ENCODE measurements at regions not wholly inside any gene's neighbourhood (a gene's known extent, or its start where the extent isn't known, plus 50 kb on each side); places are given as distances from the start of the nearest gene placed in this dataset.

- no peak overlapping the region for H3K4me2 ChIP-seq (ENCODE audit: control insufficient read depth, extremely low read depth, insufficient read depth, low read depth, low read length)
- H3K27me3 ChIP-seq (ENCODE audit: control insufficient read depth, extremely low read depth, insufficient read depth, low read length) = no peaks in the 10 kb centered on the region
- H3K4me3 ChIP-seq (ENCODE audit: control insufficient read depth in 2 of 3, extremely low read depth in 1 of 3, insufficient read depth in 2 of 3, low read depth in 1 of 3, low read length in 3 of 3) = no peak overlapping the region
- H3K36me3 ChIP-seq (ENCODE audit: control insufficient read depth in 2 of 2, extremely low read depth in 1 of 2, insufficient read depth in 2 of 2, low read length in 2 of 2) = no peaks in the 10 kb centered on the region
- DNase-seq (ENCODE audit: low read depth, low spot score) (no peak), FAIRE-seq (no peak)
- H3K9me3 ChIP-seq (ENCODE audit: control insufficient read depth, low read depth, low read length) = no peaks in the 10 kb centered on the region
- no peak for TF ChIP-seq EZH2 (IDR thresholded peaks at IDR 0.05; ENCODE audit: low read length)
- TF ChIP-seq CTCF (optimal IDR thresholded peaks at IDR 0.05 in 1 of 3, IDR thresholded peaks at IDR 0.05 in 1 of 3, conservative IDR thresholded peaks at IDR 0.05 in 1 of 3; ENCODE audit: extremely low read depth in 1 of 3, insufficient read depth in 2 of 3, low read length in 3 of 3) = no peak
- H2AFZ ChIP-seq (ENCODE audit: control insufficient read depth, low read length) = no peak overlapping the region
- H3K4me1 ChIP-seq (ENCODE audit: control insufficient read depth, extremely low read depth, insufficient read depth, low read length) = no peaks in the 10 kb centered on the region
- no peaks in the 10 kb centered on the region for H3K79me2 ChIP-seq (ENCODE audit: control insufficient read depth, insufficient read depth, low read length)
- no peaks in the 10 kb centered on the region for H4K20me1 ChIP-seq (ENCODE audit: control insufficient read depth, extremely low read depth, insufficient read depth, low read length)
- no peak overlapping the region for H3K9ac ChIP-seq (ENCODE audit: control insufficient read depth, extremely low read depth, insufficient read depth, low read length)
- dilution Hi-C loops (cut with MboI; ENCODE audit: extremely low pct_ligation_motif_present, low sequenced_read_pairs) = no loop called here
- H3K27ac ChIP-seq (ENCODE audit: control insufficient read depth, insufficient read depth, low read length) = no peak overlapping the region
- no peaks in the 10 kb centered on the region for H3K9me1 ChIP-seq (ENCODE audit: control insufficient read depth, extremely low read depth, insufficient read depth, low read length)
Measured at GRCh38 chr10:56593120-56593519, 232.1 kb upstream of the ZWINT start.

GRCh38 chr10:56586461-56586891, 225.4 kb upstream of the ZWINT start:
- Histone ChIP-seq H3K36me3 (ENCODE audit: control insufficient read depth in 2 of 2, extremely low read depth in 1 of 2, insufficient read depth in 2 of 2, low read length in 2 of 2) (no peaks in the 10 kb centered on the region), H3K9me3 (ENCODE audit: control insufficient read depth, low read depth, low read length) (no peaks in the 10 kb centered on the region), H4K20me1 (ENCODE audit: control insufficient read depth, extremely low read depth, insufficient read depth, low read length) (no peaks in the 10 kb centered on the region), H3K27ac (ENCODE audit: control insufficient read depth, insufficient read depth, low read length) (no peak overlapping the region), H3K4me1 (ENCODE audit: control insufficient read depth, extremely low read depth, insufficient read depth, low read length) (peaks cover 4% of the 10 kb centered on the region), H3K4me2 (ENCODE audit: control insufficient read depth, extremely low read depth, insufficient read depth, low read depth, low read length) (peak overlapping the region; percentile 25), H3K4me3 (ENCODE audit: control insufficient read depth in 2 of 3, extremely low read depth in 1 of 3, insufficient read depth in 2 of 3, low read depth in 1 of 3, low read length in 3 of 3) (peak overlapping the region in 1 of 3 experiments; percentile 40), H3K9me1 (ENCODE audit: control insufficient read depth, extremely low read depth, insufficient read depth, low read length) (no peaks in the 10 kb centered on the region), H3K9ac (ENCODE audit: control insufficient read depth, extremely low read depth, insufficient read depth, low read length) (no peak overlapping the region), H3K79me2 (ENCODE audit: control insufficient read depth, insufficient read depth, low read length) (no peaks in the 10 kb centered on the region), H3K27me3 (ENCODE audit: control insufficient read depth, extremely low read depth, insufficient read depth, low read length) (no peaks in the 10 kb centered on the region), H2AFZ (ENCODE audit: control insufficient read depth, low read length) (peak overlapping the region; percentile 80)
- FAIRE-seq = no peak
- TF ChIP-seq EZH2 (IDR thresholded peaks at IDR 0.05; ENCODE audit: low read length) (no peak), CTCF (optimal IDR thresholded peaks at IDR 0.05 in 1 of 3, IDR thresholded peaks at IDR 0.05 in 1 of 3, conservative IDR thresholded peaks at IDR 0.05 in 1 of 3; ENCODE audit: extremely low read depth in 1 of 3, insufficient read depth in 2 of 3, low read length in 3 of 3) (no peak)
- dilution Hi-C loops (cut with MboI; ENCODE audit: extremely low pct_ligation_motif_present, low sequenced_read_pairs) = no loop called here
- no peak for DNase-seq (ENCODE audit: low read depth, low spot score)

Measured in keratinocyte (primary cell).